Tongue (tissue), 1 donor: ENCODE measurements at regions not wholly inside any gene's neighbourhood (a gene's known extent, or its start where the extent isn't known, plus 50 kb on each side); places are given as distances from the start of the nearest gene placed in this dataset.

ENCODE experiments used
- DNase-seq: peaks from one replicate; pipeline ENCODE4 v3.0.0-alpha.2; 2015

DNA sequence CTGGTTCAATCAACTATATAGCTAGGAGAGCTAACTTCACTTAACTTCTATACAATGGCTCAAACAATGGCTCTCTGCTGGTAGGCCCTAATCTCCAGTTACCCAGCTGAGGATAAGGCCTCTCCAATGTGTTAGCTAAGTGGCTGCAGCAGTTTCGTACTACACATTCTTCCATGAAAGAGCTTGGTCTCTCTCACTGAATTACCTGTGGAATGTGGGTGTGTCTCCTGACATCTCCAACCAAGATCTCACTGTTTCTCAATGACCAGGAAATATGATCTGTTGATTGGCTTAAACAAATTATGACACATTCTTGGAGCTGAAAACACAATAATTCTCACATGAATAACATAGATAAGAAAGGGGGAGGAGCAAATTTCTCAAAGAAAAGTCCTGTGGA is 169.8 kb upstream of the ROBO1 start:
- no peak for DNase-seq

GRCh38 chr3:79930196-79930595 is 162.4 kb upstream of the ROBO1 start:
- DNase-seq: no peak

- no peak for DNase-seq
Measured at GRCh38 chr3:79928687-79929408, 161.1 kb upstream of the ROBO1 start.

- no peak for DNase-seq
Measured at GRCh38 chr3:79926522-79926921, 158.7 kb upstream of the ROBO1 start.

DNA sequence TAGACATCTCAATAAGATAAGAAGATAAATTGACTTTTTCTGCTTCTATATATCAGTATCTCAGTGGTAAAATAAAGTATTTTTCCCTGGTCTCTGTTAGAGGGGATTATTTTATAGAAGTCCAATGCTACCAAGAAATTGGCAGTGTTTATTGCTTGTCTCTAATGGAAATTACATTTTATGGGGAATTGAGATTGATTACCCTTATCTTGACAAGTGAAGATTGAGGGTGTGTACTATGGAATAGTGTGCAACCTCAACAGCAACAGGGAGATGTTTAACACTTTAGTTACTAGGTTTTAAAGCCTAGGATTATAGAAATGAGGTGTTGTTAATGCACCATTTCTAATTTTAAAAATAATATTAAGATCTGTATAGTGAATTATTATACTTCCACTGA is 154.8 kb upstream of the ROBO1 start:
- DNase-seq: no peak

DNA sequence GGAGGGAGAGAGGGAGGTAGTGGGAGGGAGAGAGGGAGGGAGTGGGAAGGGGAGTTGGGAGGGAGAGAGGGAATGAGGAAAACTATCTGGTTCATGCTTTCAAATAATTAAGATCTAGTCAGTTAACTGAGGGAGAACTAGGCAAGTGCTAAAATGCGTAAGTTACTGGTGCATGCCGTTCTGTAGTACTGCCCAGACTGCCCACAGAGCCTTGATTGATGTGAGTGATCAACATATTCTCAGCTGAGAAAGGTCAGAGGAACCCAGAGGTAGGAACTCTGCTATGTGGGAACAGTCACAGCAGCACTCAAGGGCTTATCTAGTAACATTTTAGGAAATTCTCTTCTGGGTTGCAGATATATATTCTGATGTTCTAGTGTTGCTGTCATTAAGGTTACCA is 149.8 kb upstream of the ROBO1 start:
- DNase-seq: no peak

DNA sequence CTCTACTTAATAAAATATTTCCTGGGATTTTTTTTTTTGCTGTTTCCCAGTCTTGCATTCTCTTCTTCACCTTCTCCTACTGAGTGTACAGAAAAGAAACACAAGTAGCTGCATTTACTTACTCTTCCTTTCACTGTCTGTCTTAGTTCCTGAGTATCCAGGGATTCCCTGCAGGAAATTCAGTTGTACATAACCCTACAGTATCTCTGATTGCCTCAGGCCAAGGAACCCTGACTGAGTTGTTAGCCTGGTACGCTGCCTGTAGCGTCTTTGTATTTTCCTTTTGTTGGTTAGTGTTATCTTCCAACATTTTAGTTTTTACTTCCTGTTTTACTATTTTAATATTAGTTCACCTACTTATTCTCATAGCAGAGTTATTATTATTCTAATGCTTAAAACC is 142.5 kb upstream of the ROBO1 start:
- no peak for DNase-seq

- DNase-seq: no peak
Measured at GRCh38 chr3:79906106-79906505, 138.3 kb upstream of the ROBO1 start.

DNA sequence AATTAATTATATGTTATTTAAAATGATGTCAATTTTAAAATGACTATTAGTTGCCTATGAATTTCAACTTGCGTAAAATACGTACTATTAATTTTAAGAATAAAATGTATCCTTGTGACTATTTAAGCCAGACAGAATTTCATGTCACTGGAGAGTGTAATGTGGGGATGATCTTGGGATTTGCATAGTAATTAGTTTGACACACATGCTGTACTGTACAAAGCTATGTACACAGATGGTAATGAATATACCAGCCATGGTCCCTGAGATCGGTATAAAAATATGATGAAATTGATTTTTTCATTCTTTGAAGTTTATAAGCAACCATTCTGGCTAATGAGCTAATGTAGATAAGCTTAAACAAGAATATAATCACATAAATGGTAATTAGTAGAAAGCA is 134.4 kb upstream of the ROBO1 start:
- no peak for DNase-seq

- no peak for DNase-seq
Measured at GRCh38 chr3:79898907-79899306, 131.1 kb upstream of the ROBO1 start.

GRCh38 chr3:79896086-79896485 is 128.3 kb upstream of the ROBO1 start:
- no peak for DNase-seq

DNA sequence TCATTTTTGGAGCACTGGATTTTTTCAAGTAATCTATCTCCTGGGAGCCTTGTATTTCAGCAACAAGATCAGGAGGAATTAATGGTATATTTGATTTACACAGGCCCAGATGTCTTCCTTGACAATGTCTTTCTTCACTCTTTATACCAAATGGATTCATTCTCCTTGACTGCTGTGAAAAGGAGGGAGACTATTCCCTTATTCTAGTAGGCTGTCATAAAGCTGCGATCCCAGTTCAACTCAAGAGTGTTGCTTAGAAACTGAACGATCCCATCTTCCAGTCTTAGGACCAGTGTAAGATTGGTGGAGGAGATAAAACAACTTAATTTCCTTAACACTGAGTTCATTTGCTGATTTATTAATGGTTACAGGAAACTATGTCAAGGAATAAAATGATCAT is 119.4 kb upstream of the ROBO1 start:
- no peak for DNase-seq

DNA sequence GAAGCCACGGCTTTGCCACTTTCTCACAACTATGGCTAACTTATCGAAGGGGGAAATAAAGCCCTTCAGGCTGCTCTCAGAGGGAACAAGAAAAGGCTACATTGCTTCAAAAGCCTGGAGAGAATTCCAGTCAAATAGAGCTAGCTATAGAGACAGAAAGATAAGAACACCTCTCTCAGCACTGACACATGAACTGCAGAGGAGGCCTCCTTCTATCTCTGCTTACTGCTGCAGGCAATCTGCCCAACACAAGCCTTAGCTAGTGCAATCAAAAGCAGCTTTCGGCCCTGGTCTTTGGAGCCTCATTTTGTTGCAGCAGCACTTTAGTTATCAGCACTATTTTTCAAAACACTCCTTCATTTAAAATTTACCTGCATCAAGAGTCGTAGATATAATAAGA is 118.4 kb upstream of the ROBO1 start:
- DNase-seq: peak; percentile 19

- no peak for DNase-seq
Measured at GRCh38 chr3:79885407-79885806, 117.6 kb upstream of the ROBO1 start.

DNA sequence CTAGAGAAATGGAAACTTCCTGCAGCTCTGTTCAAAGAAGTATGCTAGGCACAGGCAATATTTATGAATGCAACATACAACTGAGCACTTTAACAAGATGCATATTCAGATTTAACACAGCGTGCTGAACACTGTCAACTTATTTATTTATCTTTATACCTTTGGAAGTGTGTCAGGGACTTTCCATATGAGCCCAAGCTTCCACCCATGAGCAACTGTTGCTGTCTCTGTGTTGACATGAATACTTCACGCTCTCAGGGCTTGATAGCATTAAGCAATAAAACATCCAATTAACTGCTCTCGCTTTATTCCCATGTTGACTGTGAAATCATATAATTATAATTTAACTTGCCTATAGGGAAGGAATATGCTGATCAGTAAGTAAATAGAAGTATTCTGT is 116.6 kb upstream of the ROBO1 start:
- no peak for DNase-seq

DNA sequence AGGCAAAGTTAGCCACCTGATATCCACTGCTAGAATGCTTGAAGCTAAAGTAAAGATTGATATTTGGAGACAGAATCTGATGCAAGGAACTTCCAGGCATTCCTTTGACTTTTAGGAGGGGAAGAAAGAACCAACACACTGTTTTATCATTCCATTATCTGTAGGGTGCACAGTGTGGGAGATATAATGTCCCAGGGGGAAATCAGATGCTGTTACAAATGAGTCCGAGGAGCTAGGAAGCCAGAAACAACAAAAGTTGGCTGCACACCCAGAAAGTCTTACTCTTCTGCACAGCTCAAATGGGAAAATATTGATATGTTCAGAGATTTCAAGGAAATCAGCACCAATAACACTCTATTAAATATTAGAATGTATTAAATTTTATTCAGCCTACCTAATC is 113.6 kb upstream of the ROBO1 start:
- DNase-seq: no peak

- DNase-seq: no peak
Measured at GRCh38 chr3:79878708-79879107, 110.9 kb upstream of the ROBO1 start.

DNA sequence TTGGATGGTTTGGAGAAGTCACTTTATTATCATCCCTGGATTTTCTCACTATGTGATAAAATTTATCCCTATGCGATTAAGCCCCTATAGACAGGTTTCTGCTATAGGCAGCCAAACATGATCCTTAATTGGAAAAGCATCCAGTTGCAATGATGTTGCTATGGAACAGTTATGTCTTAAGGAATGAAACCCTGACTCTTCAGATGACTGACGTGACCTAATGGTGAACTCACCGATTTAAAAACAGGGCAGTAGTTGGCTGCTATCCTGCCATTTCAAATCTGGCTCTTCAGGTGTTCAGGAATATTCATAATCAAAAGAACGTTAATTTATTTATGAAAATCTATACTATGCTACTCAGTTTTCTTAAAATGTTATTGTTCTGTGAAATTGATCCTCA is 106.8 kb upstream of the ROBO1 start:
- no peak for DNase-seq

DNA sequence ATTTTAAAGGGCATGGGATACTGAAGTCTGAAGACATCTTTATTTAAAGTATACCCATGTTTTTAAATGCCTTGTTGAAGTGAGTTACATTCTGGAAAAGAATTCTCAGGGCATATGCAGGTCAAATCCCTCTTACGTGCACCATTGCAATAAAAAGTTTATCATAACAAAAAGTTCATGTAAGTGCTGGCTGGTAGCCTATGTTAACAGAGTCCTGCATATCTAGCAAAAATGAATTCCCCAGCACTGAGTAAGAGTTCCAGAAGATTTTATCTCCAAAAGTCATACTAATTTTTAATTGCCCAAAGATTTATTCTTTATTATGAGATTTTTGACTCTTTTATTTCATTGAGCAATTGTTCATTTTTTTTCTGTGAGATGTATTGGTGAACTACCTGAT is 104.7 kb upstream of the ROBO1 start:
- peak; percentile 2 for DNase-seq

- DNase-seq: no peak
Measured at GRCh38 chr3:79871656-79872055, 103.9 kb upstream of the ROBO1 start.

DNA sequence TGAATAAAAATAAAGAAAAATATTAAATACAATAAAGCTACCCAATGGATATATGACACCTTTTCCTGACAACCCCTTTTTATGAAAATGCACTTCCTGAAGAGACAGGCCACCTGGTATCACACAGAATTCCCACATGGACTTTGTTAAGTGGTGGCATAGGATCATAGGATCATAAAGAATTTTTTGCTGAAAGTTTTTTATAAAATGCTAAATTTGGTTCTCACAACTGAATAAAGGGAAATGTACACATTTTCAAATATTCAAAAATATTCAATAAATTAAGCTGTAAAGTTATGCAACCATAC is 102.5 kb upstream of the ROBO1 start:
- DNase-seq: no peak

GRCh38 chr3:79869461-79870312 is 101.9 kb upstream of the ROBO1 start:
- peak; percentile 8 for DNase-seq

GRCh38 chr3:79866162-79866561 is 98.4 kb upstream of the ROBO1 start:
- no peak for DNase-seq

DNA sequence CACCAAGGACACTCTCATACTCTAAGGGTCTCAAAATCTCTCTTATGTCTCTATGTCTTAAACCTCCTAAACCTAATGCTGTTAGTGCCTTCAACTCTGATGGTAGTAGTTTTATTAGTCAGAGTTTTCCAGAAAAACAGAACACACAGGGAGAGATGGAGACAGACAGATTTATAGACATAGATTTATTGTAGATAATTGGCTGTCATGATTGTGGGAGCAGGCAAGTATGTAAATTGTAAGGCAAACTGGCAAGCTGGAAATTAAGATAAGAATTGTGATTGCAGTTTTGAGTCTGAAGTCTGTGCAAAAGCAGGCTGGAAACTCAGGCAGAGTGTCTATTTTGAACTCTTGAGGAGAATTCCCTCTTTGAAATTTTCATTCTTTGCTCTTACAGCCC is 96.3 kb upstream of the ROBO1 start:
- no peak for DNase-seq
